ENCODE measurements at regions not wholly inside any gene's neighbourhood (a gene's known extent, or its start where the extent isn't known, plus 50 kb on each side); places are given as distances from the start of the nearest gene placed in this dataset.

DNA sequence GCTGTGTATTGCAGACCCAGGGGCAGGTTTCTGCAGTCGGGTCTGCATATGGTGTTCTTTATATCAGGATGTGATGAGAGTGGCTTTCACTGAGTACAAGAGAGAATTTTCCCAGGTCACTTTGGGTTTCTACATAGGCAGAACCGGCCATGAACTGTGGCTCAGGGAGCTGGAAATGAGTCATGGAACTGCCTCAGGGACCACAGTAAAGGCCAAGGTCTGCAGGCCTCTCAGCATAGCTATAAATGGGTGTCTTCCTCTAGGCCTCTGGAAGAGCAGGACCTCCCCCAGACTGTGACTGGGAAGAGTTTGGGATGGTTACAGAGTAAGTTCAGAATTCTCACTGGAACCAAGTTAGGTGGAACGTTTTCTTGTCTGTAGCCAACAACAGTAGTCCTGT, 51.8 kb upstream of the ZNF681 start:
- no peaks in the 10 kb centered on the region for H3K9me1 ChIP-seq (ENCODE audit: control insufficient read depth, insufficient read depth, low read length)
- H3K4me1 ChIP-seq (replicated peaks in 1 of 2; ENCODE audit: control insufficient read depth in 2 of 2, insufficient read depth in 2 of 2, low read length in 2 of 2): no peaks in the 10 kb centered on the region
- no peaks in the 10 kb centered on the region for H3K9me3 ChIP-seq (replicated peaks; ENCODE audit: control insufficient read depth, insufficient read depth, low read depth, low read length)
- H3K27ac ChIP-seq (ENCODE audit: extremely low read depth, low read depth, low read length): no peak overlapping the region
- H3K36me3 ChIP-seq (ENCODE audit: control insufficient read depth, insufficient read depth, low read length): peaks cover 4% of the 10 kb centered on the region; the same call in 1 of the 3 replicates
- H3K4me2 ChIP-seq (ENCODE audit: insufficient read depth, low read length): no peak overlapping the region
- in situ Hi-C loops (cut with MboI) (no loop called here), intact Hi-C loops (cut with micrococcal nuclease) (no loop called here)
- FAIRE-seq: no peak
- H4K20me1 ChIP-seq (replicated peaks; ENCODE audit: control insufficient read depth, insufficient read depth, low read length): no peaks in the 10 kb centered on the region
- no peak for ATAC-seq
- POLR2A ChIA-PET: interaction anchor here (0.6 kb wide), 1 partner anchor 28 kb away, joined by 3 read pairs; no protein-coding TSS in a partner anchor
- no TSS peak for BruUV-seq (replicated peaks)
- no peaks in the 10 kb centered on the region for H3K79me2 ChIP-seq (ENCODE audit: control insufficient read depth, insufficient read depth, low read length)
- no peaks in the 10 kb centered on the region for H3K27me3 ChIP-seq (ENCODE audit: control insufficient read depth in 2 of 2, insufficient read depth in 2 of 2, low read length in 2 of 2)
- CTCF ChIA-PET (ENCODE audit: low intra/inter-chr PET ratio): no interaction called here
- no peak overlapping the region for H3K9ac ChIP-seq (ENCODE audit: insufficient read depth in 1 of 2, low read depth in 2 of 2, low read length in 2 of 2)
- H3K4me3 ChIP-seq: no peak overlapping the region
- TF ChIP-seq ZNF263 (CRISPR knock-in tag; IDR thresholded peaks at IDR 0.05; ENCODE audit: borderline replicate concordance) (no peak), SMARCB1 (IDR thresholded peaks at IDR 0.05; ENCODE audit: insufficient read length, low read depth) (no peak), NCOA6 (IDR thresholded peaks at IDR 0.05) (no peak), NFIX (CRISPR knock-in tag; IDR thresholded peaks at IDR 0.05; ENCODE audit: low read depth) (no peak), GATA2 (CRISPR knock-in tag; IDR thresholded peaks at IDR 0.05) (no peak), ZNF445 (CRISPR knock-in tag; IDR thresholded peaks at IDR 0.05; ENCODE audit: low read depth) (no peak)
- TF ChIP-seq, protein P1, sequence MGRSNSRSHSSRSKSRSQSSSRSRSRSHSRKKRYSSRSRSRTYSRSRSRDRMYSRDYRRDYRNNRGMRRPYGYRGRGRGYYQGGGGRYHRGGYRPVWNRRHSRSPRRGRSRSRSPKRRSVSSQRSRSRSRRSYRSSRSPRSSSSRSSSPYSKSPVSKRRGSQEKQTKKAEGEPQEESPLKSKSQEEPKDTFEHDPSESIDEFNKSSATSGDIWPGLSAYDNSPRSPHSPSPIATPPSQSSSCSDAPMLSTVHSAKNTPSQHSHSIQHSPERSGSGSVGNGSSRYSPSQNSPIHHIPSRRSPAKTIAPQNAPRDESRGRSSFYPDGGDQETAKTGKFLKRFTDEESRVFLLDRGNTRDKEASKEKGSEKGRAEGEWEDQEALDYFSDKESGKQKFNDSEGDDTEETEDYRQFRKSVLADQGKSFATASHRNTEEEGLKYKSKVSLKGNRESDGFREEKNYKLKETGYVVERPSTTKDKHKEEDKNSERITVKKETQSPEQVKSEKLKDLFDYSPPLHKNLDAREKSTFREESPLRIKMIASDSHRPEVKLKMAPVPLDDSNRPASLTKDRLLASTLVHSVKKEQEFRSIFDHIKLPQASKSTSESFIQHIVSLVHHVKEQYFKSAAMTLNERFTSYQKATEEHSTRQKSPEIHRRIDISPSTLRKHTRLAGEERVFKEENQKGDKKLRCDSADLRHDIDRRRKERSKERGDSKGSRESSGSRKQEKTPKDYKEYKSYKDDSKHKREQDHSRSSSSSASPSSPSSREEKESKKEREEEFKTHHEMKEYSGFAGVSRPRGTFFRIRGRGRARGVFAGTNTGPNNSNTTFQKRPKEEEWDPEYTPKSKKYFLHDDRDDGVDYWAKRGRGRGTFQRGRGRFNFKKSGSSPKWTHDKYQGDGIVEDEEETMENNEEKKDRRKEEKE (IDR thresholded peaks at IDR 0.05; ENCODE audit: borderline replicate concordance in 1 of 2, control insufficient read depth in 1 of 2, low read depth in 2 of 2, low read length in 1 of 2): no peak
- TF ChIP-seq, protein P2, sequence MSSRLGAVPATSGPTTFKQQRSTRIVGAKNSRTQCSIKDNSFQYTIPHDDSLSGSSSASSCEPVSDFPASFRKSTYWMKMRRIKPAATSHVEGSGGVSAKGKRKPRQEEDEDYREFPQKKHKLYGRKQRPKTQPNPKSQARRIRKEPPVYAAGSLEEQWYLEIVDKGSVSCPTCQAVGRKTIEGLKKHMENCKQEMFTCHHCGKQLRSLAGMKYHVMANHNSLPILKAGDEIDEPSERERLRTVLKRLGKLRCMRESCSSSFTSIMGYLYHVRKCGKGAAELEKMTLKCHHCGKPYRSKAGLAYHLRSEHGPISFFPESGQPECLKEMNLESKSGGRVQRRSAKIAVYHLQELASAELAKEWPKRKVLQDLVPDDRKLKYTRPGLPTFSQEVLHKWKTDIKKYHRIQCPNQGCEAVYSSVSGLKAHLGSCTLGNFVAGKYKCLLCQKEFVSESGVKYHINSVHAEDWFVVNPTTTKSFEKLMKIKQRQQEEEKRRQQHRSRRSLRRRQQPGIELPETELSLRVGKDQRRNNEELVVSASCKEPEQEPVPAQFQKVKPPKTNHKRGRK (tag; IDR thresholded peaks at IDR 0.05): no peak
- TF ChIP-seq, protein P3, sequence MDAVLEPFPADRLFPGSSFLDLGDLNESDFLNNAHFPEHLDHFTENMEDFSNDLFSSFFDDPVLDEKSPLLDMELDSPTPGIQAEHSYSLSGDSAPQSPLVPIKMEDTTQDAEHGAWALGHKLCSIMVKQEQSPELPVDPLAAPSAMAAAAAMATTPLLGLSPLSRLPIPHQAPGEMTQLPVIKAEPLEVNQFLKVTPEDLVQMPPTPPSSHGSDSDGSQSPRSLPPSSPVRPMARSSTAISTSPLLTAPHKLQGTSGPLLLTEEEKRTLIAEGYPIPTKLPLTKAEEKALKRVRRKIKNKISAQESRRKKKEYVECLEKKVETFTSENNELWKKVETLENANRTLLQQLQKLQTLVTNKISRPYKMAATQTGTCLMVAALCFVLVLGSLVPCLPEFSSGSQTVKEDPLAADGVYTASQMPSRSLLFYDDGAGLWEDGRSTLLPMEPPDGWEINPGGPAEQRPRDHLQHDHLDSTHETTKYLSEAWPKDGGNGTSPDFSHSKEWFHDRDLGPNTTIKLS (IDR thresholded peaks at IDR 0.05; ENCODE audit: borderline replicate concordance, low read depth): no peak
- TF ChIP-seq, protein P4, sequence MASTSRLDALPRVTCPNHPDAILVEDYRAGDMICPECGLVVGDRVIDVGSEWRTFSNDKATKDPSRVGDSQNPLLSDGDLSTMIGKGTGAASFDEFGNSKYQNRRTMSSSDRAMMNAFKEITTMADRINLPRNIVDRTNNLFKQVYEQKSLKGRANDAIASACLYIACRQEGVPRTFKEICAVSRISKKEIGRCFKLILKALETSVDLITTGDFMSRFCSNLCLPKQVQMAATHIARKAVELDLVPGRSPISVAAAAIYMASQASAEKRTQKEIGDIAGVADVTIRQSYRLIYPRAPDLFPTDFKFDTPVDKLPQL (IDR thresholded peaks at IDR 0.05; ENCODE audit: extremely low read depth, insufficient read length): no peak
- TF ChIP-seq, protein P5, sequence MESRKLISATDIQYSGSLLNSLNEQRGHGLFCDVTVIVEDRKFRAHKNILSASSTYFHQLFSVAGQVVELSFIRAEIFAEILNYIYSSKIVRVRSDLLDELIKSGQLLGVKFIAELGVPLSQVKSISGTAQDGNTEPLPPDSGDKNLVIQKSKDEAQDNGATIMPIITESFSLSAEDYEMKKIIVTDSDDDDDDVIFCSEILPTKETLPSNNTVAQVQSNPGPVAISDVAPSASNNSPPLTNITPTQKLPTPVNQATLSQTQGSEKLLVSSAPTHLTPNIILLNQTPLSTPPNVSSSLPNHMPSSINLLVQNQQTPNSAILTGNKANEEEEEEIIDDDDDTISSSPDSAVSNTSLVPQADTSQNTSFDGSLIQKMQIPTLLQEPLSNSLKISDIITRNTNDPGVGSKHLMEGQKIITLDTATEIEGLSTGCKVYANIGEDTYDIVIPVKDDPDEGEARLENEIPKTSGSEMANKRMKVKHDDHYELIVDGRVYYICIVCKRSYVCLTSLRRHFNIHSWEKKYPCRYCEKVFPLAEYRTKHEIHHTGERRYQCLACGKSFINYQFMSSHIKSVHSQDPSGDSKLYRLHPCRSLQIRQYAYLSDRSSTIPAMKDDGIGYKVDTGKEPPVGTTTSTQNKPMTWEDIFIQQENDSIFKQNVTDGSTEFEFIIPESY (CRISPR knock-in tag; IDR thresholded peaks at IDR 0.05): no peak
- H2AFZ ChIP-seq (ENCODE audit: low read depth, low read length): no peak overlapping the region
- WGBS (ENCODE audit: insufficient coverage, low coverage, missing lambda C conversion rate): 54% methylated on average over 3 of the region's 3 CpGs
- no peak for DNase-seq (ENCODE audit: extremely low read depth in 1 of 4, low spot score in 3 of 4)
